ENCODE measurements at regions not wholly inside any gene's neighbourhood (a gene's known extent, or its start where the extent isn't known, plus 50 kb on each side); places are given as distances from the start of the nearest gene placed in this dataset.

GRCh38 chr5:174310243-174310642 is 264.7 kb downstream of the NSG2 start:
- no peak for DNase-seq (ENCODE audit: extremely low read depth, low read depth)
- TF ChIP-seq CTCF (IDR thresholded peaks at IDR 0.05; ENCODE audit: low read depth, low read length, missing control alignments): no peak
- H3K4me3 ChIP-seq (replicated peaks; ENCODE audit: low read depth, low read length): no peak overlapping the region

- no peak for TF ChIP-seq CTCF (IDR thresholded peaks at IDR 0.05; ENCODE audit: low read depth, low read length, missing control alignments)
- DNase-seq (ENCODE audit: extremely low read depth, low read depth): no peak
- H3K4me3 ChIP-seq (replicated peaks; ENCODE audit: low read depth, low read length): no peak overlapping the region
Observed at GRCh38 chr5:174310706-174311105, 265.2 kb downstream of the NSG2 start.

- H3K4me3 ChIP-seq (replicated peaks; ENCODE audit: low read depth, low read length): no peak overlapping the region
- TF ChIP-seq CTCF (IDR thresholded peaks at IDR 0.05; ENCODE audit: low read depth, low read length, missing control alignments): no peak
- no peak for DNase-seq (ENCODE audit: extremely low read depth, low read depth)
Observed at GRCh38 chr5:174311121-174311520, 265.6 kb downstream of the NSG2 start.

GRCh38 chr5:174311531-174312269 is 266.2 kb downstream of the NSG2 start:
- no peak for DNase-seq (ENCODE audit: extremely low read depth, low read depth)
- peak overlapping the region; percentile 20; the same call in 1 of the 2 replicates for H3K4me3 ChIP-seq (replicated peaks; ENCODE audit: low read depth, low read length)
- TF ChIP-seq CTCF (IDR thresholded peaks at IDR 0.05; ENCODE audit: low read depth, low read length, missing control alignments): peak; percentile 68

- H3K4me3 ChIP-seq (replicated peaks; ENCODE audit: low read depth, low read length): no peak overlapping the region
- no peak for DNase-seq (ENCODE audit: extremely low read depth, low read depth)
- no peak for TF ChIP-seq CTCF (IDR thresholded peaks at IDR 0.05; ENCODE audit: low read depth, low read length, missing control alignments)
Observed at GRCh38 chr5:174312270-174312617, 266.7 kb downstream of the NSG2 start.

- TF ChIP-seq CTCF (IDR thresholded peaks at IDR 0.05; ENCODE audit: low read depth, low read length, missing control alignments): no peak
Observed at GRCh38 chr5:174312641-174313040, 267.1 kb downstream of the NSG2 start.

GRCh38 chr5:174313615-174314014 is 268.1 kb downstream of the NSG2 start:
- no peak for TF ChIP-seq CTCF (IDR thresholded peaks at IDR 0.05; ENCODE audit: low read depth, low read length, missing control alignments)
- H3K4me3 ChIP-seq (replicated peaks; ENCODE audit: low read depth, low read length): no peak overlapping the region
- DNase-seq (ENCODE audit: extremely low read depth, low read depth): no peak

More at GRCh38 chr5:174312641-174313040, 267.1 kb downstream of the NSG2 start:
- DNase-seq (ENCODE audit: extremely low read depth, low read depth): no peak
- no peak overlapping the region for H3K4me3 ChIP-seq (replicated peaks; ENCODE audit: low read depth, low read length)

All from HFF-Myc (cell line).